ENCODE measurements at regions not wholly inside any gene's neighbourhood (a gene's known extent, or its start where the extent isn't known, plus 50 kb on each side); places are given as distances from the start of the nearest gene placed in this dataset.

GRCh38 chr6:26149240-26149639, 62.0 kb downstream of the HFE start:
- POLR2A ChIA-PET = interaction anchor here (3.1 kb wide), 1 partner anchor 25 kb away, joined by 41 read pairs; a partner anchor contains a TSS
- CTCF ChIA-PET = no interaction called here
- intact Hi-C loops (cut with micrococcal nuclease) = no loop called here
- ATAC-seq (ENCODE audit: low read depth) (no peak), DNase-seq (no peak)
- H3K9me3 Mint-ChIP-seq = no peaks in the 10 kb centered on the region
- TF ChIP-seq CTCF (IDR thresholded peaks at IDR 0.05) = no peak
- H3K27ac Mint-ChIP-seq = no peak overlapping the region
- H3K4me1 Mint-ChIP-seq = no peaks in the 10 kb centered on the region
- no peak overlapping the region for H3K4me3 Mint-ChIP-seq
- no peaks in the 10 kb centered on the region for H3K36me3 Mint-ChIP-seq (ENCODE audit: low read depth)
- H3K27me3 Mint-ChIP-seq = no peaks in the 10 kb centered on the region

- ATAC-seq (ENCODE audit: low read depth) = no peak
- intact Hi-C loops (cut with micrococcal nuclease) = no loop called here
- POLR2A ChIA-PET = interaction anchor here (0.8 to 3.1 kb wide), 8 partner anchors 19 to 995 kb away, joined by 3 to 41 read pairs (median 3); a partner anchor contains a TSS
Observed at GRCh38 chr6:26152226-26153101, 65.2 kb downstream of the HFE start.

GRCh38 chr6:26155061-26155930, 68.1 kb downstream of the HFE start:
- H3K4me1 Mint-ChIP-seq = peaks cover 37% of the 10 kb centered on the region

More at GRCh38 chr6:26152226-26153101, 65.2 kb downstream of the HFE start:
- Mint-ChIP-seq H3K27me3 (no peaks in the 10 kb centered on the region), H3K36me3 (ENCODE audit: low read depth) (peaks cover 13% of the 10 kb centered on the region), H3K4me1 (peaks cover 15% of the 10 kb centered on the region), H3K27ac (no peak overlapping the region), H3K9me3 (no peaks in the 10 kb centered on the region), H3K4me3 (no peak overlapping the region)
- CTCF ChIA-PET = no interaction called here
- no peak for DNase-seq
- TF ChIP-seq CTCF (IDR thresholded peaks at IDR 0.05) = no peak

GRCh38 chr6:26156105-26156849, 69.0 kb downstream of the HFE start:
- Mint-ChIP-seq H3K27me3 (no peaks in the 10 kb centered on the region), H3K36me3 (ENCODE audit: low read depth) (peaks cover 37% of the 10 kb centered on the region), H3K27ac (peak overlapping the region; percentile 99), H3K4me3 (peak overlapping the region; percentile 88), H3K9me3 (no peaks in the 10 kb centered on the region), H3K4me1 (peaks cover 45% of the 10 kb centered on the region)
- ChIA-PET CTCF (interaction anchor here (1.7 to 5.9 kb wide), 3 partner anchors 16 to 52 kb away, joined by 4 to 31 read pairs (median 11); a partner anchor contains a TSS), POLR2A (interaction anchor here (0.6 to 10.1 kb wide), 69 partner anchors 9 to 1948 kb away, joined by 3 to 1682 read pairs (median 10); partner anchors contain the start of genes HFE, HMGN4, TRIM38 and ZNF184)
- intact Hi-C loops (cut with micrococcal nuclease) = loop anchor here (1.0 to 2.0 kb wide), 6 partner anchors 33 to 1717 kb away; a partner anchor contains a TSS
- TF ChIP-seq CTCF (IDR thresholded peaks at IDR 0.05) = no peak
- ATAC-seq (ENCODE audit: low read depth) (peak; percentile 59), DNase-seq (peak; percentile 87)

More at GRCh38 chr6:26155061-26155930, 68.1 kb downstream of the HFE start:
- ChIA-PET CTCF (interaction anchor here (0.7 to 5.9 kb wide), 3 partner anchors 30 to 51 kb away, joined by 3 to 31 read pairs (median 4); a partner anchor contains a TSS), POLR2A (interaction anchor here (0.6 to 10.1 kb wide), 50 partner anchors 8 to 1949 kb away, joined by 3 to 1682 read pairs (median 26); partner anchors contain the start of genes HMGN4 and TRIM38)
- no peaks in the 10 kb centered on the region for H3K27me3 Mint-ChIP-seq
- TF ChIP-seq CTCF (IDR thresholded peaks at IDR 0.05) = no peak
- DNase-seq (no peak), ATAC-seq (ENCODE audit: low read depth) (no peak)
- H3K4me3 Mint-ChIP-seq = peak overlapping the region; percentile 88
- no peaks in the 10 kb centered on the region for H3K9me3 Mint-ChIP-seq
- H3K36me3 Mint-ChIP-seq (ENCODE audit: low read depth) = peaks cover 36% of the 10 kb centered on the region
- H3K27ac Mint-ChIP-seq = peak overlapping the region; percentile 99
- intact Hi-C loops (cut with micrococcal nuclease) = no loop called here
